ENCODE measurements at regions not wholly inside any gene's neighbourhood (a gene's known extent, or its start where the extent isn't known, plus 50 kb on each side); places are given as distances from the start of the nearest gene placed in this dataset.

GRCh38 chr2:10982931-10983701, 71.4 kb downstream of the KCNF1 start:
- Histone ChIP-seq H3K9ac (replicated peaks in 1 of 4; ENCODE audit: extremely low read depth in 1 of 4, low read depth in 3 of 4, low read length in 3 of 4) (no peak overlapping the region), H2BK20ac (ENCODE audit: low read length) (no peak overlapping the region), H3K4me1 (replicated peaks in 1 of 4; ENCODE audit: control insufficient read depth in 3 of 4, insufficient read depth in 4 of 4, low read length in 3 of 4) (peaks cover 0 to 3% (median 0%) of the 10 kb centered on the region in 4 experiments; a peak in 1 of 7 replicates), H2BK15ac (ENCODE audit: low read length) (no peak overlapping the region), H3K79me2 (ENCODE audit: control insufficient read depth in 1 of 2, insufficient read depth in 2 of 2, low read length in 2 of 2) (no peaks in the 10 kb centered on the region), H4K20me1 (replicated peaks in 1 of 2; ENCODE audit: control insufficient read depth in 1 of 2, insufficient read depth in 2 of 2, low read length in 2 of 2) (no peaks in the 10 kb centered on the region), H3K4ac (replicated peaks; ENCODE audit: insufficient read length, low read depth, low read length) (no peak overlapping the region), H3K27me3 (replicated peaks in 1 of 4; ENCODE audit: control insufficient read depth in 3 of 4, extremely low read depth in 1 of 4, insufficient read depth in 3 of 4, low read length in 3 of 4) (peaks cover 0 to 2% (median 0%) of the 10 kb centered on the region in 4 experiments; a peak in 1 of 7 replicates), H4K8ac (ENCODE audit: extremely low read depth, insufficient read depth, low read length) (peak overlapping the region; percentile 66; the same call in 1 of the 2 replicates), H3K14ac (ENCODE audit: insufficient read length) (no peak overlapping the region), H4K5ac (ENCODE audit: insufficient read length, low read depth, low read length) (no peak overlapping the region), H2AFZ (ENCODE audit: low read length) (no peak overlapping the region), H3K56ac (replicated peaks; ENCODE audit: insufficient read length, low read depth, low read length) (no peak overlapping the region), H3K4me2 (ENCODE audit: insufficient read depth in 1 of 2, low read depth in 2 of 2, low read length in 2 of 2) (no peak overlapping the region), H4K91ac (replicated peaks; ENCODE audit: insufficient read length, low read length) (no peak overlapping the region), H3K79me1 (ENCODE audit: low read depth, low read length) (no peaks in the 10 kb centered on the region), H3K23ac (ENCODE audit: insufficient read length) (no peak overlapping the region), H3K18ac (ENCODE audit: extremely low read depth, low read length) (no peak overlapping the region), H3K36me3 (ENCODE audit: control insufficient read depth in 2 of 4, insufficient read depth in 4 of 4, low read length in 3 of 4) (no peaks in the 10 kb centered on the region), H2BK120ac (replicated peaks; ENCODE audit: low read depth, low read length) (no peak overlapping the region), H3K27ac (ENCODE audit: low read depth, low read length) (no peak overlapping the region), H2AK5ac (ENCODE audit: low read depth, low read length) (no peak overlapping the region), H3K9me3 (ENCODE audit: insufficient read depth in 2 of 2, low read depth in 1 of 2, low read length in 1 of 2) (no peaks in the 10 kb centered on the region), H2BK12ac (ENCODE audit: low read depth, low read length) (no peak overlapping the region), H3K4me3 (ENCODE audit: extremely low read depth in 1 of 4, insufficient read depth in 2 of 4, low read depth in 3 of 4, low read length in 4 of 4) (no peak overlapping the region), H3K23me2 (ENCODE audit: low read depth, low read length) (no peaks in the 10 kb centered on the region), H2BK5ac (ENCODE audit: low read depth, low read length) (no peak overlapping the region)
- 90% methylated on average over 25 of the region's 25 CpGs; no CpG with 5 or more reads in 1 of the 2 experiments for WGBS, 2 experiments (ENCODE audit: extremely low coverage in 1 of 2, insufficient coverage in 1 of 2, insufficient read length in 1 of 2, insufficient replicate concordance in 2 of 2, low coverage in 1 of 2, low lambda C conversion rate in 2 of 2, missing lambda C conversion rate in 1 of 2)
- TF ChIP-seq TAF1 (IDR thresholded peaks at IDR 0.05; ENCODE audit: low read depth, low read length), result no peak
- TF ChIP-seq BACH1 (IDR thresholded peaks at IDR 0.05; ENCODE audit: low read length), result no peak
- TF ChIP-seq CHD1 (IDR thresholded peaks at IDR 0.05; ENCODE audit: low read depth, low read length), result no peak
- TF ChIP-seq RFX5 (IDR thresholded peaks at IDR 0.05; ENCODE audit: borderline replicate concordance, low read depth, low read length), result no peak
- TF ChIP-seq POLR2A (IDR thresholded peaks at IDR 0.05; ENCODE audit: control extremely low read depth in 1 of 2, low read depth in 2 of 2, low read length in 2 of 2), result no peak
- no peak for TF ChIP-seq ASH2L (IDR thresholded peaks at IDR 0.05; ENCODE audit: low read length)
- no peak for TF ChIP-seq SIN3A (conservative IDR thresholded peaks at IDR 0.05 in 1 of 2, IDR thresholded peaks at IDR 0.05 in 1 of 2; ENCODE audit: low read depth in 1 of 2, low read length in 2 of 2)
- TF ChIP-seq CHD2 (IDR thresholded peaks at IDR 0.05; ENCODE audit: low read length), result no peak
- TF ChIP-seq HDAC2 (IDR thresholded peaks at IDR 0.05; ENCODE audit: borderline replicate concordance in 1 of 2, low read depth in 2 of 2, low read length in 2 of 2), result no peak
- TF ChIP-seq MAFK (IDR thresholded peaks at IDR 0.05; ENCODE audit: low read depth, low read length), result no peak
- FAIRE-seq, result no peak
- ChIA-PET CTCF (ENCODE audit: partially characterized antibody) (interaction anchor here (0.6 to 1.2 kb wide), 4 partner anchors 36 to 1449 kb away, joined by 3 read pairs; no protein-coding TSS in a partner anchor), POLR2A (ENCODE audit: partially characterized antibody) (no interaction called here)
- no peak for DNase-seq (ENCODE audit: low read depth in 1 of 2, low spot score in 2 of 2)

Data from H1 (cell line).